CD14-positive monocyte (primary cell): ENCODE measurements at regions not wholly inside any gene's neighbourhood (a gene's known extent, or its start where the extent isn't known, plus 50 kb on each side); places are given as distances from the start of the nearest gene placed in this dataset.

Source experiments
- DNase-seq, 3 donors: peaks; one replicate each; pipeline ENCODE4 v3.0.0-alpha.2; 2011 to 2022
- H2AFZ ChIP-seq: 2 replicates; pipeline ENCODE4 v1.6.0; 2012; ENCODE audit warnings: mild to moderate bottlenecking, low read depth, low read length, inconsistent platforms; ENCODE audit not compliant: insufficient read depth, poor library complexity, severe bottlenecking
- H3K27ac ChIP-seq, 2 donors: 1 replicate in 1 of 2; 2 replicates in 1 of 2; pipeline ENCODE4 v1.5.1; 2012 to 2013; ENCODE audit warnings: low read length in 2 of 2, control low read depth in 1 of 2, inconsistent platforms in 1 of 2, low read depth in 1 of 2, mild to moderate bottlenecking in 1 of 2
- H3K27me3 ChIP-seq, 2 donors: one replicate each; pipeline versions ENCODE4 v1.6.0 to v1.6.1; 2011 to 2013; ENCODE audit warnings: low read length in 2 of 2; ENCODE audit not compliant: control insufficient read depth in 2 of 2, insufficient read depth in 2 of 2
- H3K36me3 ChIP-seq, 2 donors: replicated peaks in 1 of 2; 1 replicate in 1 of 2; 2 replicates in 1 of 2; pipeline versions ENCODE4 v1.5.1 to v1.6.1; 2012 to 2013; ENCODE audit warnings: low read length in 2 of 2, control low read depth in 1 of 2, inconsistent platforms in 1 of 2, mild to moderate bottlenecking in 1 of 2; ENCODE audit not compliant: insufficient read depth in 2 of 2, control insufficient read depth in 1 of 2
- H3K4me1 ChIP-seq, 2 donors: 1 replicate in 1 of 2; 2 replicates in 1 of 2; pipeline versions ENCODE4 v1.5.1 to v1.6.1; 2012 to 2013; ENCODE audit warnings: low read length in 2 of 2, control low read depth in 1 of 2, inconsistent platforms in 1 of 2, mild to moderate bottlenecking in 1 of 2, moderate library complexity in 1 of 2; ENCODE audit not compliant: insufficient read depth in 2 of 2, control insufficient read depth in 1 of 2
- H3K4me2 ChIP-seq: replicated peaks from 2 replicates; pipeline ENCODE3; 2012; ENCODE audit warnings: low read length, moderate library complexity, mild to moderate bottlenecking; ENCODE audit not compliant: poor library complexity, severe bottlenecking; ENCODE audit errors: extremely low read depth
- H3K4me3 ChIP-seq, 3 experiments: fragments of 200-600 bp in 1 of 3; sonication (generic) in 1 of 3; replicated peaks in 1 of 3; 1 replicate in 2 of 3; 2 replicates in 1 of 3; pipeline ENCODE4 v1.5.1; 2011 to 2013; ENCODE audit warnings: low read length in 3 of 3, mild to moderate bottlenecking in 3 of 3, control low read depth in 2 of 3, low read depth in 2 of 3, inconsistent platforms in 1 of 3, moderate library complexity in 1 of 3
- H3K79me2 ChIP-seq: 2 replicates; pipeline ENCODE4 v1.6.0; 2012; ENCODE audit warnings: mild to moderate bottlenecking, control low read depth, inconsistent platforms, low read length, moderate library complexity; ENCODE audit not compliant: insufficient read depth
- H3K9ac ChIP-seq: 2 replicates; pipeline ENCODE4 v1.6.0; 2017; ENCODE audit warnings: low read length, mild to moderate bottlenecking; ENCODE audit not compliant: insufficient read depth, poor library complexity, severe bottlenecking
- H3K9me3 ChIP-seq, 2 donors: replicated peaks in 1 of 2; 1 replicate in 1 of 2; 2 replicates in 1 of 2; pipeline versions ENCODE4 v1.5.1 to v1.6.1; 2012 to 2013; ENCODE audit warnings: low read length in 2 of 2, control low read depth in 1 of 2; ENCODE audit not compliant: control insufficient read depth in 1 of 2, insufficient read depth in 1 of 2
- H4K20me1 ChIP-seq: 2 replicates; pipeline ENCODE4 v1.6.0; 2012; ENCODE audit warnings: mild to moderate bottlenecking, low read length, control low read depth, moderate library complexity; ENCODE audit not compliant: insufficient read depth
- H3K27ac Mint-ChIP-seq, 7 donors: one replicate each; pipeline ENCODE4 v1.8.0; 2020; ENCODE audit warnings: mild to moderate bottlenecking in 7 of 7, mixed read lengths in 7 of 7, moderate library complexity in 6 of 7, inconsistent platforms in 2 of 7
- H3K27me3 Mint-ChIP-seq, 3 donors: one replicate each; pipeline ENCODE4 v1.8.0; 2021 to 2022; ENCODE audit warnings: low read depth in 3 of 3, mild to moderate bottlenecking in 3 of 3, mixed read lengths in 3 of 3, moderate library complexity in 3 of 3, inconsistent platforms in 1 of 3
- H3K36me3 Mint-ChIP-seq, 2 donors: one replicate each; pipeline ENCODE4 v1.8.0; 2020; ENCODE audit warnings: mixed read lengths in 2 of 2, inconsistent platforms in 1 of 2, mild to moderate bottlenecking in 1 of 2
- H3K4me1 Mint-ChIP-seq: one replicate; pipeline ENCODE4 v1.8.0; 2020; ENCODE audit warnings: mild to moderate bottlenecking, mixed read lengths
- H3K4me3 Mint-ChIP-seq, 2 donors: one replicate each; pipeline ENCODE4 v1.8.0; 2020; ENCODE audit warnings: mild to moderate bottlenecking in 2 of 2, mixed read lengths in 2 of 2, moderate library complexity in 1 of 2
- H3K9me3 Mint-ChIP-seq, 7 donors: one replicate each; pipeline ENCODE4 v1.8.0; 2020 to 2022; ENCODE audit warnings: mixed read lengths in 7 of 7, mild to moderate bottlenecking in 6 of 7, moderate library complexity in 6 of 7, inconsistent platforms in 2 of 7
- WGBS: methylation state at CpG from one replicate; pipeline ENCODE4 v1.1.5; 2013; ENCODE audit warnings: missing lambda C conversion rate; ENCODE audit not compliant: insufficient coverage; 5-methylcytosine and 5-hydroxymethylcytosine counted together
- intact Hi-C, 2 donors: fragments of 100-400 bp; cut with micrococcal nuclease; formaldehyde crosslinking; loops; one replicate each; pipeline versions ENCODE4 v1.15.0 to v1.15.1; 2023
- TF ChIP-seq, protein P1 (sequence below): fragments of 200-600 bp; IDR thresholded peaks from one replicate; pipeline ENCODE4 v1.8.0; 2022; ENCODE audit warnings: antibody characterized with exemption, mild to moderate bottlenecking

DNA sequence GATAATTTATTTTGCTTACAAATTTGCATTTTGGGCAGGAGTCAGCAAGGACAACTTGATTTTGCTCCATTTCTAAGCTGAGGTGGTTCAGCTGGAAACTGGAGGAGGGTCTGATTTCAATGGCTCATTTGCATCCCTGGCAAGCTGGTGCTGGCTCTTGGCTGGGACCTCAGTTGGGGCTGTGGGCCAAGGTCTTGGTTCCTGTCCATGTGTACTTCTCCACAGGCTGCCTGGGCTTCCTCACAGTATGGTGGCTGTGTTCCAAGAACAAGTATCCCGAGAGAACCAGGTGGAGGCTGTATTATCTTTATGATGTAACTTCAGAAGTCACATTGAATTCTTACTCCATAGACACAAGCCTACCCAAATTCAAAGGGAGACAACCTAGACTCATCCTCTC lies 77.0 kb upstream of the STX18 start:
- TF ChIP-seq, protein P1, sequence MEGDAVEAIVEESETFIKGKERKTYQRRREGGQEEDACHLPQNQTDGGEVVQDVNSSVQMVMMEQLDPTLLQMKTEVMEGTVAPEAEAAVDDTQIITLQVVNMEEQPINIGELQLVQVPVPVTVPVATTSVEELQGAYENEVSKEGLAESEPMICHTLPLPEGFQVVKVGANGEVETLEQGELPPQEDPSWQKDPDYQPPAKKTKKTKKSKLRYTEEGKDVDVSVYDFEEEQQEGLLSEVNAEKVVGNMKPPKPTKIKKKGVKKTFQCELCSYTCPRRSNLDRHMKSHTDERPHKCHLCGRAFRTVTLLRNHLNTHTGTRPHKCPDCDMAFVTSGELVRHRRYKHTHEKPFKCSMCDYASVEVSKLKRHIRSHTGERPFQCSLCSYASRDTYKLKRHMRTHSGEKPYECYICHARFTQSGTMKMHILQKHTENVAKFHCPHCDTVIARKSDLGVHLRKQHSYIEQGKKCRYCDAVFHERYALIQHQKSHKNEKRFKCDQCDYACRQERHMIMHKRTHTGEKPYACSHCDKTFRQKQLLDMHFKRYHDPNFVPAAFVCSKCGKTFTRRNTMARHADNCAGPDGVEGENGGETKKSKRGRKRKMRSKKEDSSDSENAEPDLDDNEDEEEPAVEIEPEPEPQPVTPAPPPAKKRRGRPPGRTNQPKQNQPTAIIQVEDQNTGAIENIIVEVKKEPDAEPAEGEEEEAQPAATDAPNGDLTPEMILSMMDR: no peak
- Histone ChIP-seq H3K36me3 (no peaks in the 10 kb centered on the region), H3K4me2 (no peak overlapping the region), H3K79me2 (no peaks in the 10 kb centered on the region), H2AFZ (no peak overlapping the region), H3K4me1 (no peaks in the 10 kb centered on the region), H3K4me3 (no peak overlapping the region), H4K20me1 (no peaks in the 10 kb centered on the region), H3K9ac (no peak overlapping the region), H3K27ac (no peak overlapping the region), H3K9me3 (peaks cover 0 to 14% of the 10 kb centered on the region in 2 donors), H3K27me3 (no peaks in the 10 kb centered on the region)
- H3K27ac Mint-ChIP-seq: no peak overlapping the region
- no peak overlapping the region for H3K4me3 Mint-ChIP-seq
- DNase-seq: no peak
- no peaks in the 10 kb centered on the region for H3K4me1 Mint-ChIP-seq
- intact Hi-C loops: no loop called here
- H3K9me3 Mint-ChIP-seq: peaks cover 0 to 16% (median 10%) of the 10 kb centered on the region in 7 donors
- H3K36me3 Mint-ChIP-seq: no peaks in the 10 kb centered on the region
- peaks cover 0 to 3% (median 2%) of the 10 kb centered on the region in 3 donors for H3K27me3 Mint-ChIP-seq
- no CpG with 5 or more reads among the region's 1 CpG for WGBS

DNA sequence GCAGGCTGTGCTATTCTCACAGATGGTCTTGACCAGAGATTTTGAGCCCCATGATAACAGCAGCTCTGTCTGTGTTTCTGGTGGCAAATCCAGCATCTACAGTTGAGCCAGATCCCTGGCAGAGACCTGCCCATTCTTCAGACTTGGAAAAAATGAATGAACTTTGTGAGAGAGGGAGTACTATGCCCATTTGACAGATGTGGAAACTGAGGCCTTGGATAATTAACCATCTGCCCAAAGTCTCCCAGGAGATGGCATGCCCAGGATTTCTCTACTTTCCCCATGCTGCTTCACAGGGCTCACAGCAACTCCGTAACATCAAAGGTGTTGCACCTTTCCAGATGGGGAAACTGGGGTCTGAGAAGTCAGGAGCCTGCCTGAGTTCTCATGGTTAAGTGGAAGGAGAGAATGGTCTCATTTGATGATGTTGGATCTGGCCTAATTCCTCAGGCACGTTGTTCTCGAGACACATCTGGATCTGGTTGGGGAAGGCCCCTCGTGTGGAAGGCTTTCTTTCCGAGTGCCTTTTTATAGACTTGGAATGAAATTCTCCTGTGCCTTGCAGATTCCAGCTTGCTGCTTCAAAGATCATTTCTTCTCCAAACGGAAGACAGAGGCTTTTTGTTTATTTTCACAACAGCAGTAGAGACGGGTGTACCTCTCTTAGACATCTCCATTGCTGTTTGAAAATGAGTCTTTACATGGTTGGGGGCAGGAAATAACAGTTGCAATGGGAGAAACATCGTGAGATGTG lies 73.3 kb upstream of the STX18 start:
- no peaks in the 10 kb centered on the region for H3K9me3 ChIP-seq
- H3K4me1 ChIP-seq: no peaks in the 10 kb centered on the region
- H3K9ac ChIP-seq: no peak overlapping the region
- Mint-ChIP-seq H3K36me3 (no peaks in the 10 kb centered on the region), H3K4me1 (no peaks in the 10 kb centered on the region), H3K9me3 (peaks cover 0 to 6% (median 2%) of the 10 kb centered on the region in 7 donors), H3K27ac (no peak overlapping the region), H3K4me3 (no peak overlapping the region), H3K27me3 (peaks cover 0 to 6% (median 0%) of the 10 kb centered on the region in 3 donors)
- H3K79me2 ChIP-seq: no peaks in the 10 kb centered on the region
- H3K4me2 ChIP-seq: no peak overlapping the region
- H3K27ac ChIP-seq: no peak overlapping the region
- TF ChIP-seq, protein P1: no peak
- no peaks in the 10 kb centered on the region for H3K27me3 ChIP-seq
- WGBS: 96% methylated on average over 6 of the region's 8 CpGs
- no peaks in the 10 kb centered on the region for H3K36me3 ChIP-seq
- intact Hi-C loops: no loop called here
- no peaks in the 10 kb centered on the region for H4K20me1 ChIP-seq
- no peak overlapping the region for H2AFZ ChIP-seq
- DNase-seq: no peak
- H3K4me3 ChIP-seq: no peak overlapping the region
